Endothelial cell (in vitro differentiated cells): ENCODE measurements at regions not wholly inside any gene's neighbourhood (a gene's known extent, or its start where the extent isn't known, plus 50 kb on each side); places are given as distances from the start of the nearest gene placed in this dataset.
"Not testable (repeated sequence)": the region's sequence is repeated elsewhere in the genome, so short reads cannot be mapped to it uniquely, and the experiment has no call there.

ENCODE experiments used
- DNase-seq: peaks from one replicate; pipeline ENCODE4 v3.0.0; 2021; ENCODE audit warnings: low spot score
- H3K27ac Mint-ChIP-seq: one replicate; pipeline ENCODE4 v1.8.0; 2021; ENCODE audit warnings: mixed read lengths, inconsistent platforms; ENCODE audit not compliant: unreplicated experiment
- H3K27me3 Mint-ChIP-seq: one replicate; pipeline ENCODE4 v1.8.0; 2021; ENCODE audit warnings: mild to moderate bottlenecking, moderate library complexity, mixed read lengths, inconsistent platforms; ENCODE audit not compliant: unreplicated experiment
- H3K36me3 Mint-ChIP-seq: one replicate; pipeline ENCODE4 v1.8.0; 2021; ENCODE audit warnings: mild to moderate bottlenecking, low read depth, mixed read lengths, inconsistent platforms; ENCODE audit not compliant: unreplicated experiment
- H3K4me1 Mint-ChIP-seq: one replicate; pipeline ENCODE4 v1.8.0; 2021; ENCODE audit warnings: mild to moderate bottlenecking, mixed read lengths, inconsistent platforms; ENCODE audit not compliant: unreplicated experiment
- H3K4me3 Mint-ChIP-seq: one replicate; pipeline ENCODE4 v1.8.0; 2021; ENCODE audit warnings: mild to moderate bottlenecking, mixed read lengths, inconsistent platforms; ENCODE audit not compliant: unreplicated experiment
- H3K9me3 Mint-ChIP-seq: one replicate; pipeline ENCODE4 v1.8.0; 2021; ENCODE audit warnings: mixed read lengths, inconsistent platforms; ENCODE audit not compliant: unreplicated experiment
- CTCF ChIP-seq: fragments of 200-600 bp; sonication (generic); IDR thresholded peaks from one replicate; pipeline ENCODE4 v1.5.0; 2021; ENCODE audit warnings: antibody characterized with exemption; ENCODE audit not compliant: unreplicated experiment

DNA sequence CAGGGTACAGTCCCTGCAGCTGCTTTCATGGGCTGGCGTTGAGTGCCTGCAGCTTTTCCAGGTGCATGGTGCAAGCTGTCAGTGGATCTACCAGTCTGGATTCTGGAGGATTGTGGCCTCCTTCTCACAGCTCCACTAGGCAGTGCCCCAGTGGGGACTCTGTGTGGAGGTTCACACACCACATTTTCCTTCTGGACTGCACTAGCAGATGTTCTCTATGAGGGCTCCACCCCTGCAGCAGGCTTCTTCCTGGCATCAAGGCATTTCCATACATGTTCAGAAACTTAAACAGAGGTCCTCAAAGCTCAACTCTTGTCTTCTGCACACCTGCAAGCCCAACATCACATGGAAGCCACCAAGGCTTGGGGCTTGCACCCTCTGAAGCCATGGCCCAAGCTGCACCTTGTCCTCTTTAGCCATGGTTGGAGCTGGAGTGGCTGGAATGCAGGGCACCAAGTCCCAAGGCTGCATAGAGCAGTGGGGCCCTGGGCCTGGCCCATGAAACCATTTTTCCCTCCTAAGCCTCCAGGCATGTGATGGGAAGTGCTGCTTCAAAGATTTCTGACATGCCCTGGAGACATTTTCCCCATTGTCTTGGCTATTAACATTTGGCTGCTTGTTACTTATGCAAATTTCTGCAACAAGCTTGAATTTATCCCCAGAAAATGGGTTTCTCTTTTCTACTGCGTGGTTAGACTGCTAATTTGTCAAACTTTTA is 250.2 kb upstream of the COPS8 start:
- DNase-seq, result no peak
- Mint-ChIP-seq H3K4me3 (no peak overlapping the region), H3K27ac (no peak overlapping the region), H3K27me3 (no peaks in the 10 kb centered on the region), H3K9me3 (peaks cover 4% of the 10 kb centered on the region), H3K4me1 (peaks cover 5% of the 10 kb centered on the region), H3K36me3 (peaks cover 3% of the 10 kb centered on the region)
- no peak for TF ChIP-seq CTCF

DNA sequence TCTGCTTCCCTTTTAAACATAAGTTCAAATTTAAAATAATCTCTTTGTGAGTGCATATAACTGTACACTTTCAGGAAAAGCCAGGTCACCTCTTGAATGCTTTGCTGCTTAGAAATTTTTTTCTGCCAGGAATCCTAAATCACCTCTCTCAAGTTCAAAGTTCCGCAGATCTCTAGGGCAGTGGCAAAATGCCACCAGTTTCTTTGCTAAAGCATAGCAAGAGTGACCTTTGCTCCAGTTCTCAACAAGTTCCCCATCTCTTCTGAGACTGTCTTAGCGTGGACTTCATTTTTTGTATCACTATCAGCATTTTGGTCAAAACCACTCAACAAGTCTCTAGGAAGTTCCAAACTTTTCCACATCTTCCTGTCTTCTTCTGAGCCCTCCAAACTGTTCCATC is 249.7 kb upstream of the COPS8 start:
- H3K27ac Mint-ChIP-seq, H3K4me1 Mint-ChIP-seq, H3K27me3 Mint-ChIP-seq, H3K9me3 Mint-ChIP-seq, H3K36me3 Mint-ChIP-seq, H3K4me3 Mint-ChIP-seq, DNase-seq: not testable (repeated sequence)

- Mint-ChIP-seq H3K36me3 (peaks cover 11% of the 10 kb centered on the region), H3K27ac (no peak overlapping the region), H3K9me3 (peaks cover 4% of the 10 kb centered on the region), H3K4me3 (no peak overlapping the region), H3K27me3 (peaks cover 1% of the 10 kb centered on the region), H3K4me1 (no peaks in the 10 kb centered on the region)
- DNase-seq, result no peak
- TF ChIP-seq CTCF, result no peak
These were observed 245.5 kb upstream of the COPS8 start for GRCh38 chr2:236840215-236840614.

GRCh38 chr2:236840857-236841256 is 244.8 kb upstream of the COPS8 start:
- Mint-ChIP-seq H3K27me3 (peaks cover 3% of the 10 kb centered on the region), H3K4me1 (no peaks in the 10 kb centered on the region), H3K4me3 (no peak overlapping the region), H3K27ac (no peak overlapping the region), H3K36me3 (peaks cover 12% of the 10 kb centered on the region), H3K9me3 (peaks cover 7% of the 10 kb centered on the region)
- no peak for TF ChIP-seq CTCF
- DNase-seq, result no peak

- no peak overlapping the region for H3K4me3 Mint-ChIP-seq
- no peak for TF ChIP-seq CTCF
- no peak overlapping the region for H3K27ac Mint-ChIP-seq
- H3K9me3 Mint-ChIP-seq, result peaks cover 4% of the 10 kb centered on the region
- no peaks in the 10 kb centered on the region for H3K4me1 Mint-ChIP-seq
- no peak for DNase-seq
- H3K27me3 Mint-ChIP-seq, result peaks cover 4% of the 10 kb centered on the region
- peaks cover 11% of the 10 kb centered on the region for H3K36me3 Mint-ChIP-seq
These were observed 244.3 kb upstream of the COPS8 start for GRCh38 chr2:236841389-236841788.
